ENCODE measurements at regions not wholly inside any gene's neighbourhood (a gene's known extent, or its start where the extent isn't known, plus 50 kb on each side); places are given as distances from the start of the nearest gene placed in this dataset.
A peak's percentile ranks its signal among the peaks of the same experiment; 100 is the strongest.

- Histone ChIP-seq H3K9me2 (ENCODE audit: insufficient read depth, low read length) (no peaks in the 10 kb centered on the region), H2AFZ (ENCODE audit: low read depth, low read length) (no peak overlapping the region), H4K20me1 (ENCODE audit: insufficient read depth) (no peaks in the 10 kb centered on the region), H3K27me3 (ENCODE audit: insufficient read depth, low read depth, low read length) (no peaks in the 10 kb centered on the region), H3K4me2 (ENCODE audit: low read length) (no peak overlapping the region), H3K4me3 (ENCODE audit: low read length) (no peak overlapping the region), H3K79me2 (replicated peaks; ENCODE audit: insufficient read depth, low read length) (peaks cover 20% of the 10 kb centered on the region), H3K36me3 (ENCODE audit: insufficient read depth, low read length) (no peaks in the 10 kb centered on the region), H3K9me3 (ENCODE audit: low read length) (no peaks in the 10 kb centered on the region), H3K27ac (ENCODE audit: low read length) (no peak overlapping the region), H3K9ac (ENCODE audit: low read length) (no peak overlapping the region), H3F3A (ENCODE audit: insufficient read depth, low read length, poor library complexity, severe bottlenecking) (no peaks in the 10 kb centered on the region)
- TF ChIP-seq EZH2 (IDR thresholded peaks at IDR 0.05; ENCODE audit: borderline replicate concordance, insufficient read depth, low read length, poor library complexity, severe bottlenecking), result no peak
- TF ChIP-seq RAD21 (conservative IDR thresholded peaks at IDR 0.05), result no peak
- no peak for TF ChIP-seq TAF1 (IDR thresholded peaks at IDR 0.05; ENCODE audit: low read depth)
- TF ChIP-seq MXI1 (conservative IDR thresholded peaks at IDR 0.05; ENCODE audit: poor library complexity, severe bottlenecking), result no peak
- no peak for TF ChIP-seq EP300 (conservative IDR thresholded peaks at IDR 0.05; ENCODE audit: poor library complexity, severe bottlenecking)
- no peak for TF ChIP-seq SMC3 (conservative IDR thresholded peaks at IDR 0.05; ENCODE audit: poor library complexity)
- no peak for TF ChIP-seq REST (IDR thresholded peaks at IDR 0.05; ENCODE audit: borderline replicate concordance)
- TF ChIP-seq POLR2AphosphoS5 (IDR thresholded peaks at IDR 0.05), result no peak
- TF ChIP-seq CTCF (IDR thresholded peaks at IDR 0.05; ENCODE audit: poor library complexity, severe bottlenecking), result no peak
Measured at GRCh38 chr6:21514288-21514687, 79.3 kb upstream of the SOX4 start.

GRCh38 chr6:21518317-21518716, 75.2 kb upstream of the SOX4 start:
- TF ChIP-seq TAF1 (IDR thresholded peaks at IDR 0.05; ENCODE audit: low read depth) (no peak), EP300 (conservative IDR thresholded peaks at IDR 0.05; ENCODE audit: poor library complexity, severe bottlenecking) (no peak), CTCF (IDR thresholded peaks at IDR 0.05; ENCODE audit: poor library complexity, severe bottlenecking) (no peak), EZH2 (IDR thresholded peaks at IDR 0.05; ENCODE audit: borderline replicate concordance, insufficient read depth, low read length, poor library complexity, severe bottlenecking) (no peak), RAD21 (conservative IDR thresholded peaks at IDR 0.05) (no peak), POLR2AphosphoS5 (IDR thresholded peaks at IDR 0.05) (no peak), REST (IDR thresholded peaks at IDR 0.05; ENCODE audit: borderline replicate concordance) (no peak), MXI1 (conservative IDR thresholded peaks at IDR 0.05; ENCODE audit: poor library complexity, severe bottlenecking) (no peak), SMC3 (conservative IDR thresholded peaks at IDR 0.05; ENCODE audit: poor library complexity) (no peak)

More at GRCh38 chr6:21518317-21518716, 75.2 kb upstream of the SOX4 start:
- Histone ChIP-seq H3K27me3 (ENCODE audit: insufficient read depth, low read depth, low read length) (no peaks in the 10 kb centered on the region), H3K4me3 (ENCODE audit: low read length) (peak overlapping the region; percentile 64), H3K9me3 (ENCODE audit: low read length) (no peaks in the 10 kb centered on the region), H3K79me2 (replicated peaks; ENCODE audit: insufficient read depth, low read length) (peaks cover 32% of the 10 kb centered on the region), H3K9ac (ENCODE audit: low read length) (no peak overlapping the region), H3K36me3 (ENCODE audit: insufficient read depth, low read length) (no peaks in the 10 kb centered on the region), H2AFZ (ENCODE audit: low read depth, low read length) (no peak overlapping the region), H3F3A (ENCODE audit: insufficient read depth, low read length, poor library complexity, severe bottlenecking) (peaks cover 8% of the 10 kb centered on the region), H3K27ac (ENCODE audit: low read length) (no peak overlapping the region), H4K20me1 (ENCODE audit: insufficient read depth) (no peaks in the 10 kb centered on the region), H3K9me2 (ENCODE audit: insufficient read depth, low read length) (no peaks in the 10 kb centered on the region), H3K4me2 (ENCODE audit: low read length) (no peak overlapping the region)
